ENCODE measurements at regions not wholly inside any gene's neighbourhood (a gene's known extent, or its start where the extent isn't known, plus 50 kb on each side); places are given as distances from the start of the nearest gene placed in this dataset.

DNA sequence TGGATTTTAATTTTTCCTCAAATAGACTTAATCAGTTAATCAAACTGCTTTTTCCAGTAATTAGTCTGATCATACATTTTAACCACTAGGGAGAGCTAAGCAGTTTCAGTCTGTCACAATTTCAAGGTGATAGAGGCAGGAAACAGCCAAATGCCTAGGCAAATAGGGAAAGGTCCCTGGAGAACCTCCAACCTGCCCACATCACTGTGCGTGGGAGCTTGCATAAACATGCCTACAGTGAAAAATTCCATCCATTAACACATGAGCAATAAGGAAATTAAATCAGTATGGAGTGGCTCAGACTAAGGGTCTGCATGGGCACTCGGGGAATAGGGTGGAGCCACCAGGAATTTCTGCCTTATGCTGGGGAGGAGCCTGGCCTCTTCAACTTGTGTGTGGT is 74.6 kb downstream of the AASDHPPT start:
- DNase-seq (ENCODE audit: low read depth), result peak; percentile 37

GRCh38 chr11:106152824-106153223 is 75.4 kb downstream of the AASDHPPT start:
- TF ChIP-seq CTCF (conservative IDR thresholded peaks at IDR 0.05; ENCODE audit: low read length), result no peak

More for the DNA sequence above, 74.6 kb downstream of the AASDHPPT start:
- peak; percentile 25; the same call in 1 of the 2 replicates for TF ChIP-seq CTCF (conservative IDR thresholded peaks at IDR 0.05; ENCODE audit: low read length)
- no peak overlapping the region for H3K4me3 ChIP-seq (ENCODE audit: low read length)

DNA sequence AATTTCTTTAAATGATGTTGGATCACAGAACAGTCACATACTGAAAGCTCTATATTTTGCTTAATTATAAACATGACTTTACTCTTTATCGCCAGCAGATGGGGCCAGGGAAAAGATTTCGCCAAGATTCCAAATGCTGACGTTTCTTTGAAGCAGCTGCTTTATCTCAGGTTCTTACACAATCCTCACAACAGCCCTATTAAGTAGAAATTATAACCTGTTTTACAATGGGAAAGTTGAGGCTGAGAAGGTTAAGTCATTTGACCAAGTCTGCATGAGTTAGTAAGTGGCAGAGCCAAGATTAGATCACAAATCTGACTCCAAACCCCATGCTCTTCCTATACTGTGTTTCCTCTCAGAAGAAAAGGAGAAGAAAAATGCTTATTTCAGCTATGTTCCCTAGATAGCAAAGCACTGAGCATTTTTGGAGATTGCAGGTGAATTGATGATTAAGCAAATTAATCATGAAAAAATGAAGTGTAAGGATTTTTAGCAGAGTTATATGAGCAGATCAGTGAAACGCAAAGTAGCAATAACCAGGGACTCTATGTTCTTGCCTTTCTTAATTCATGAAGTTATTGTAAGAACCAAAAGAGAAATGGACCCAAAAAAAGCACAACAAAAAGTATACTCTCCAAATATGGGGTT is 79.0 kb downstream of the AASDHPPT start:
- peak; percentile 77 for DNase-seq (ENCODE audit: low read depth)
- H3K4me3 ChIP-seq (ENCODE audit: low read length), result no peak overlapping the region
- TF ChIP-seq CTCF (conservative IDR thresholded peaks at IDR 0.05; ENCODE audit: low read length), result peak; percentile 70

More at GRCh38 chr11:106152824-106153223, 75.4 kb downstream of the AASDHPPT start:
- peak; percentile 5 for DNase-seq (ENCODE audit: low read depth)
- no peak overlapping the region for H3K4me3 ChIP-seq (ENCODE audit: low read length)

DNA sequence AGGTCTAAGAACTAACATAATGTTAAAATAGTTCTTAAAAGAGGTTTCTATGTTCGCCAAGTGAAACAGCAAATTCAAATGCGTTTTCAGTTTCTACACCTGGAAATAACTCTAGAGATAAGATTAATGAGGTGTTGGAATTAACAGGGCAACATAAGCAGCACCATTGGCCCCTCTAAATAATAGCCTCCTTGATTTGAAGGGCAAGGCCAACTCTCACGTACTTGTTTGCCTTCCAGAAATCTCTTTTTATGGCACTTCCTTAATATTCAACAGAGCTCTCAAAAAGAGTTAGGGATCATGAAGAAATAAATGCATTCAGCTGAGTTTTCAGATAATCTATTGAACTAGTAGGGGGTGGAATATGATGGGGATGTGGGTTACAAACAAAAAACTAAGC is 80.9 kb downstream of the AASDHPPT start:
- TF ChIP-seq CTCF (conservative IDR thresholded peaks at IDR 0.05; ENCODE audit: low read length), result no peak
- DNase-seq (ENCODE audit: low read depth), result no peak
- no peak overlapping the region for H3K4me3 ChIP-seq (ENCODE audit: low read length)

GRCh38 chr11:106159836-106160235 is 82.4 kb downstream of the AASDHPPT start:
- DNase-seq (ENCODE audit: low read depth), result peak; percentile 53
- H3K4me3 ChIP-seq (ENCODE audit: low read length), result no peak overlapping the region
- no peak for TF ChIP-seq CTCF (conservative IDR thresholded peaks at IDR 0.05; ENCODE audit: low read length)

DNA sequence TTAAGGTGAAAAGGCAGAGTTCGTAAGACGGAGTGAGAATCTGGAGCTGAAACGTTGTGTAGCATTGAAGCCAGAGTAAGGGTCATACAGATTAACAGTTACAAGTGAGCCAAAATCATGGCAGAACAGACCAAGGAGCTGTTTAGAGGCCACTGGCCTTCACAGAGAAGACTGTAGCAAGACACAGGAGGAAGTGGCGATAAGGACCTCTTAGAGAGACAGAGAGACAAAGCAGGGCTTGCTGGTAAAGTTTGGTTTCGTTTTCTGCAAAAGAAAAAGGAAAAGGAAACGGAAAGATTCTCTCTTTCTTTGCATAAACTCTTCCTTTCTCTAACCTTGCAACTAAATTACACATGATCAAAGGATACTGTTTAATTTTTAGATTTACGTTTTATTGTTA is 83.0 kb downstream of the AASDHPPT start:
- peak overlapping the region; percentile 30 for H3K4me3 ChIP-seq (ENCODE audit: low read length)
- no peak for DNase-seq (ENCODE audit: low read depth)
- no peak for TF ChIP-seq CTCF (conservative IDR thresholded peaks at IDR 0.05; ENCODE audit: low read length)

All from AG10803 (cell line).